HG03045 (cell line): ENCODE measurements at regions not wholly inside any gene's neighbourhood (a gene's known extent, or its start where the extent isn't known, plus 50 kb on each side); places are given as distances from the start of the nearest gene placed in this dataset.
"Not testable (repeated sequence)": the region's sequence is repeated elsewhere in the genome, so short reads cannot be mapped to it uniquely, and the experiment has no call there.

Experiments used
- ATAC-seq: cut with Tn5 transposase; IDR thresholded peaks from one replicate; pipeline ENCODE4 v1.9.1; 2021; ENCODE audit warnings: mild to moderate bottlenecking, moderate library complexity; ENCODE audit not compliant: unreplicated experiment

- no peak for ATAC-seq
Observed at GRCh38 chr9:118693645-118694044, 675.6 kb downstream of the BRINP1 start.

GRCh38 chr9:118695249-118695648 is 674.0 kb downstream of the BRINP1 start:
- not testable (repeated sequence) for ATAC-seq

- no peak for ATAC-seq
Observed at GRCh38 chr9:118701985-118702384, 667.2 kb downstream of the BRINP1 start.

- no peak for ATAC-seq
Observed at GRCh38 chr9:118711843-118712242, 657.4 kb downstream of the BRINP1 start.

DNA sequence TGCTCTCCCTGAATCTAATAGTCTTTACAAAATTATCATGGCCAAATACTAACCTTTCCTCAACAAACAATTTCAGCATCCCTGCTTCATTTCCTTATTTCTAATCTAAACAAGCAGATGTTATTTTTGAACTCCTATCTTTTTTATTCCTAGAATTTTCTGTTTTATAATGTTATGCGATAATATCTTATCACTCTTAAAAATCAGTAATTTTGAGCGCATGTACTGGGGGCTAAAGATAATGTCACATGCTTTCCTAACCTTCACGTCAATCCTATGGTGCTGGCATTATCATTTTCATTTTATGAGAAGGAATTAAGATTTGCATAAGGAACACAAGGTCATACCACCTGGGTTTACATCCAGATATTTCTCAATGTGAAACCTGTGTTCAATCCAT is 648.0 kb downstream of the BRINP1 start:
- no peak for ATAC-seq

DNA sequence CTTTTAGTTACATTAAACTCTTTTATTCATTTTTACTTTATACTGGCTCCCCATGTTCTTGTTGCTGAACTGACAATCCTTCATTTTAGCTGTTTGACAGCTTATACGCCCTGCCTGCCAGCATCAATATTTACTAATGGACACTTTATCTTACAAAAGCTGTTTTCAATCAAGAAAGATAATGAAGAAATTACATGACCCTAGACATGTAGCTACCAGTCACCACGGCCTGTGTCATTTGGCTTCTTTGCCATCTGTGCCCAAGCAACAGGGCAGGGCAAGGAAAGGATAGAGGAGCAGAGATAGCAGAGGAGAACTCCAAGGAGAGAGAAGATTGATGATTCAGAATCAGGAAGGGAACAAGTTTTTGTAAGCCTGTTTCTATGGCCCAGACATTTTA is 647.3 kb downstream of the BRINP1 start:
- no peak for ATAC-seq

DNA sequence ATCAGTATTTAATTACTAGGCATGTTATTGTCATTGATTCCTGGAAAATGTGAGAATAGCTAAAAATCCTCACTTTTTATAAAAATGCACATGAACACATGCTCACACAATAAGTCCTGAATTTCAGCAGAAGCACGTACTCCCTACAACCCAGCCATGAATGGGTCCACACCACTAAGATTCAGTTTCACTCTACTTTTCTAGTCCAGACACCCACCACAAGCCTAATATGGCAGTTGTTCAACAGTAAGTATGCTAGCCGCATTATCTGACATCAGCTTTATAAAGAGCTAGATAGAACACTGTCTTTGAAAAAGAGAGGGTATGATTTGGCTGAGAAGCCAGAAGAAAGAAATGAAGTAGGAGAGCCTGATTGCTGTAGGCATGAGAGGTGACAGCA is 639.3 kb downstream of the BRINP1 start:
- no peak for ATAC-seq

DNA sequence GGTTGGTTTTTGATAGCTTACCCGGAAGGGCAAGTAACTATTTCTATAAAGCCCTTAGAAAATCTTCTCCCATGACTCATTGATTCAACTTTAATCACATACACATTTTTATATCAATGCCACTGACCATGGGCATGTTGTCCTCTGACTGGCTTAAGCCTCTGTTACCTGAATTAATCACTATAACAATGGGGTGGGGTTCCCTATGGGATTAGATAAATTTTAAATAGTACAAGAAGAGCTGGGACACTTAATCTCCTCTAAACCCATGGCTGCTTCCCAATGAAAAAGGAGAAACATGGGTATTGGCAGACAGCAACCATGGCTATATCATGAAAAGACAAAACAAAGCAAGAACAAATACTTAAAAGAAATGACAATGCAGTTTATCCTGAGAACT is 636.2 kb downstream of the BRINP1 start:
- ATAC-seq = no peak

GRCh38 chr9:118734696-118735095 is 634.5 kb downstream of the BRINP1 start:
- no peak for ATAC-seq

- no peak for ATAC-seq
Observed at GRCh38 chr9:118736406-118736805, 632.8 kb downstream of the BRINP1 start.

DNA sequence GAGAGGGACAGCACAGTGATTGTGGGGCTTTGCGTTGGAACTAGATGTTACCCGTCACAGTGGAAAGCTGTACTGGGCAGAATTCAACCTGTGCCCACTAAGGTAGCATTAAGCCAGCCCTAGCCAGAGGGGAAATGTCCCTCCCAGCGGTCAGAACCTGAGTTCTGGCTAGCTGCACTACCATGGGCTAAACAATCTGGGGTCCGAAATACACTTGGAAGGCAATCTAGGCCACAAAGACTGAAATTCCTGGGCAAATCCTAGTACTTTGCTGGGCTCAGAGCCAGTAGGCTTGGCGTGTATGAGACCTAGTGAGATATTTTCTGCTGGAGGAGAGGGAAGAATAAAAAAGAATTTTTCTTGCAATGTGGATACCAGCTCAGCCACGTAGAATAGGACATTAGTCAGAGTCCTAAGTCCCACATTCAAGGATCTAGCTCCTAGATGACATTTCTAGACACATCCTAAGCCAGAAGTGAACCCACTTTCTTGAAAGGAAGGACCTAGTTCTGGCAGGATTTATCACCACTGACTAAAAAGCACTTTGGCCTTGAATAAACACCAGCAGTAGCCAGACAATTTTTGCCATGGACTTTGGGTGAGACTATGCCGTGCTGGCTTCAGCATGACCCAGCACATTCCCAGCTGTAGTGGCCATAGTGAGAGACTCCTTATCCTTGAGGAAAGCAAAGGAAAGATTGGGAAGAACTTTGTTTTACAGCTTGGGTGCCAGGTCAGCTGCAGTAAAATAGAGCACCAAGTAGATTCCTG is 618.0 kb downstream of the BRINP1 start:
- no peak for ATAC-seq

DNA sequence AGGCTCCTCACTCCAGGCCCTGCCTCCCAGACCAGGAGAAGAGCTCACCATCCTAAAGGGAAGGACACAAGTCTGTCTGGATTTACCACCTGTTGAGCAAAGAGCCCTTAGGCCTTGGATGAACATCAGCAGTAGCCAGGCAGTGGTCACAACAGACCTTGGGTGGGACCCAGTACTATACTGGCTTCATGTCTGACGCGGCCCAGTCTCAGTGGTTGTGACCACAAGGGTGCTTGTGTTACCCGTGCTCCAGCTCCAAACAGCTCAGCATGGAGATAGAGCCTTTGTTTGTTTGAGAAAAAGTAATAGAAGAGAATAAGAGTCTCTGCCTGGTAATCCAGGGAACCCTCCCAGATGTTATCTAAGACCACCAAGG is 617.4 kb downstream of the BRINP1 start:
- ATAC-seq = no peak

DNA sequence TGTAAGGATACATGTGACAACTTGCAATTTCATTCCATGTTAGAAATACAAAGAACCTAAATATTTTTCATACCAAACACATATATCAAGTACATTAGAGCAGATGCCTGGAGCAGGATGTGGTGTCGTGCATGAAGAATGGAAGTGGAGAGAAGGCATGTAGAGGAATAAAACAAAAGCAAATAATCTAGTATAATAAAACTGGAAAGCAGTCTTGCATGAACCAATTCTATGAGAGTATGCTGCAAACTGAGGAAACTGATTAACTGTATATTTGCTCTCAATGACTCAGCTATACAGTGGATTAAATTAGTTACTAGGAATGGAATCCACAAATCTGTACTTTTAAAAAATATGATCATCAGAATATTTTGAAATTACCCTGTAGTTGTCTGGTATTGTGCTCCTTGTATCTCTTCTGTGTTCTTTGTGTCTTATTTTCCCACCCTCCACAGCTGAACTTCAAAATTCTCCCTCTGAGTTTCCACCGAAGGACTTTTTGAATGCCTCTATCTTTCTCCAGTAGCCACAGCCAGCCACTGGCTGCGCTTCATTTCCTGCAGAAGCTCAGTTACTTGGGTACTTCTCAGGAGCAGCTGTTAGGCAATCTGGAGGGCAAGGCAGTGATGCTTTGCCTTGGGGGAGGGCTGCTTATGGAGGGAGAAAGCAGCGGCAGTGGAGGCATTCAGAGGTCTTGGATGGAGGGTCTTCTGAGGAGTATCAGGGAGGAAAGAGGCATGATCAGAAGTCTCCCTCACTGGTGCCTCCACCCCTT is 608.0 kb downstream of the BRINP1 start:
- ATAC-seq = no peak

- no peak for ATAC-seq
Observed at GRCh38 chr9:118767571-118767970, 601.7 kb downstream of the BRINP1 start.

DNA sequence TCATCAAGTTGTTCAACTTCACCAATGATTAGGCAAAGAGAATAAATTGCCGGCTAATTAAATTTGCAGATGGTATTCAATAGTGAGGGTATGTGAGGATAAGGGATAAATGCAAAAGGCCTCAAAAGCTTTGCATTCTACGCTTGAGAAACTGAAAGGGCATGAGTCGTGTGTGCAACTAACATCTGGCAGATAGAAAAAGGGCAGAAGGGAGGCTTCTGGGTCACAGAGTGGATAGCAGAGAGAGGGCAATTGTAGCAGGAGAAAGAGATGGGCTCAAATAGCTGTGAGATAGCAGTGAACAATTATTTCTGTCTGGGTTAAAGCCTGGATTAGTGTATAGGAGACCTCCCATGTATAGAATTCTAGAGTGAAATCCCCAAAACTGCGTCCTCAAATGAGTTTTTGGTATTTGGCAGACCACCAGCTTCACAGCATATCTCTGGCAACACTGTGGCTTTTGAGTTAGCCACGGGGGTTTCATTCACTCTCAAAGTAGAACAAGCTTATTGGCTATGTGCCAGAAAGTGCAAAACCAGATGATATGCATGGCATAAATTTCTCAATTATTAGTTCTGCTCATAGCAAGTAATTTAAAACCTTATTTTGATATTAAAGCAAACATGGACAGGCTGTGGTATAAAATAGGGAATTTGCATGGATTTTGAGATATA is 586.3 kb downstream of the BRINP1 start:
- no peak for ATAC-seq

DNA sequence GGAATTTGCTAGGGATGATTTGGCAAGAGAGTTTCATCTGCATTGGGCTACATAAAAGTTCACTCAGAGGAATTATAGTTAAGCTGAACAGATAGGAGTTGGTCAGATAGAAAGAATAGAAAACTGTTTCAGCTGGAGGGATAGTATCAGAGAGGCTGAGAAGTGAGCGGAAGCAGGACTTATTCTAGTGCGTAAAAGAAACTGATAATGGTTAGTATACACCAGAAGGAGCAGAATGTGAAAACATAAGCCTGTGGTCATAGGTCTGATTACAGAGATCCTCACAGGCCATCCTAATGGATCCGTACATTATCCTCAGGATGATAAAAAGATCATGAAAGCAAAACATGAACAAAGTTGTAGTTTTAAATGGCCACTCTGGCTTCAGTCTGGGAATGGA is 585.2 kb downstream of the BRINP1 start:
- no peak for ATAC-seq

DNA sequence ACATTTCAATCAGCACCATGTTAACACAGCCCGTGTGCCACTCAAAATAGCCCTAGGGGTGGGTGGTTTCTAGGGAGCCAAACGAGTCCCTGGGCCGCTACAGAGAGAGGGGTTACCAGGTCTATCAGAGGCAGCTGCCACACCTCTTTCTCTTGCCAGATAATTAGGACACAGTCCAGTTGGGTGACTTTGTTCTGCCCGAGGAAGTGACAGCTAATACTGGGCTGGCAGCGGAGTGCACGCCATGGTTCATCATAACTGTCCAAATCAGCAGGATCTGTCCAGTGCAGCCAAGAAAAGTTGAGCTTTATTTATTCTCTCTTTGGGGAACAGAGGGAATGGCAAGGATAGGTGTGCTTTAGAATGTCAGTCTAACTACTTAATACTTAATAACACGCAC is 583.8 kb downstream of the BRINP1 start:
- ATAC-seq = no peak

DNA sequence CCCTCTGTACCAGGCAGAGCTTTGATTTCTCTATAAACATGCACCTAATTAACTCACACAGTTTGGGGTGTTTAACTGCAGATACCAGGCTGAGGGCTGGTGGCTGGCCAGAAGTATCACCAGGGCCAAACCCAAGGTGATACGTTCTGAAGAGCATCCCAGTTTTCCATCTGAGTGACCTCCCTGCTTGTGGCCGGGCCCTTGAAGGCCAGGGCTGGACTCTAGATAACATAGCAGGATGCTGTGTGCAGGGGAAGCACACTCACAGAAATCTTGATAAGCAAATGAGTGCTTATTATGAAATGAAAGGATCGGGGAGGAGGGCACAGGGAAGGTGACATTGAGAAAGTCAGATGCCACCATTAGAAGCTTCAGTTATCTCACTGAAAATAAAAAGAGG is 582.4 kb downstream of the BRINP1 start:
- no peak for ATAC-seq

- no peak for ATAC-seq
Observed at GRCh38 chr9:118809160-118809625, 560.0 kb downstream of the BRINP1 start.

DNA sequence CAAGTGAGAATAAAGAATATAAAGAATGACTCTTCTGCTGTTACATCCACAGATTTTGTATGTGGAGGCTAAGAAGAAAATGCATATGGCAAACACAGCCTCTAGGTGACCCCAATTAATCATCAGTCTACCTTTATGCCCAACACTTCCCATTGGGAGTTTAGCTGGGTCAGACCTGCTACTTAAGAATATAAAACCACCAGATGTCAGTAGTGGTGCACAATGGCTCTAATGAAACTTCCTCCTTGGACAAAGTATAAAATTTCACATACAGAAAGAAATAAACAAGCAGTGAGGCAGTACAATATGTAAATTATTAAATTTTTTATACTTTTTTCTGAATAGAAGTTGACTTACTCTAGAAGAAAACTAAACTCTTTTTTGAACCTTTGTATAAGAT is 539.9 kb downstream of the BRINP1 start:
- ATAC-seq = no peak

DNA sequence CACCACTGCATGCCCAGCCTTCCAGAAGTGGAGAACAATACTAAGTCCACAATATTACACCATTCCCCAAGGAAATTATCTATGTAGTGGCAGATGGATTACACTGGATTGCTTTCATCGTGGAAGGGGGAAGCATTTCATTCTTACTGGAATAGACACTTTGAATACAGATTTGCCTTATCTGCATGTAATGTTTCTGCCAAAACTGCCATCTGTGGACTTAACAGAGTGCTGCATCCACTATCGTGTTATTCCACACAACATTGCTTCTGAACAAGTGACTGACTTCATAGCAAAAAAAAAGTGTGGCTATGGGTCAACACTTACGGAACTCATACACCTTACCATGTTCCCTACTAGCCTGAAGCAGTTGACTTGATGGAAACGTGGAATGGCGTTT is 536.9 kb downstream of the BRINP1 start:
- ATAC-seq = no peak

GRCh38 chr9:118836891-118837290 is 532.3 kb downstream of the BRINP1 start:
- no peak for ATAC-seq
